Globus pallidus (tissue), 1 donor: ENCODE measurements at regions not wholly inside any gene's neighbourhood (a gene's known extent, or its start where the extent isn't known, plus 50 kb on each side); places are given as distances from the start of the nearest gene placed in this dataset.

Source experiments
- DNase-seq: peaks from one replicate; pipeline ENCODE4 v3.0.0-alpha.2; 2015; ENCODE audit warnings: low spot score

DNA sequence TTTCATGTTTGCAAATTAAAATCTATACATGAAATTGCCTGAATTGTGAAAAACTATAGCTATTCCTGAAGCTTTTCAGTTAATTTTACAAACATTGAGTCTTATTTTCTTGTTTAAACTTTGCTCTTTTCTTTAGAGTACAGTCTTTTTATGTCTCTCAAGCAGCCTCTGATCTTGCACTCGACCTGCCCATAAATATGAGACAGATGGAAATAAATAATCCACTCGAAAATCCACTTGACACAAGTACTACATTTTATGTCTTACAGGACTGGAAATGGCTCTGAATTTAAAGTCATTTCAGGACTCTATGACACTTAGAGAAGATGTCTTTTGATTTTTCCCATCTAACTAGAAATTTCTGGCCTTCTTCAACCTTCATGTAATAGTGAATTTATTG is 283.8 kb downstream of the USP25 start:
- DNase-seq: no peak

- DNase-seq: no peak
These were observed 291.1 kb downstream of the USP25 start for GRCh38 chr21:16020878-16021277.

DNA sequence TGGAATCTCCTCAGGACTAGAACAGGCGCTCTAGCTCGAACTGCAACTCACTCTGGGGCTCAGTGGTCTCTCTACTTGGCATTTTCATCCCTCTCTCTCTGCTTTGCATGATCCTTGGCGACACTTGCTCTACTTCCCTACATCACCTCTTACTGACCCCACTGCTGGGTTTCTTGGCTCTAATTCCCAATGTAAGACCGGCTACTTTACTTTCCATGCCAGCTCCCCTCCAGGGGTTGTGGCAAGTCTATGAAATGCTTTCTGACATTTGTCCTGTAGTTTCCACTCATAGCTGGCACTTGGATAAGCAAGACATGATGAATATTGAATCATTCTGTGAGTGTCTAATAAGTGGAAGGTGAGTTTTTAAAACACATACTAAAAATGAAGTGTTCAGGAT is 292.3 kb downstream of the USP25 start:
- no peak for DNase-seq

DNA sequence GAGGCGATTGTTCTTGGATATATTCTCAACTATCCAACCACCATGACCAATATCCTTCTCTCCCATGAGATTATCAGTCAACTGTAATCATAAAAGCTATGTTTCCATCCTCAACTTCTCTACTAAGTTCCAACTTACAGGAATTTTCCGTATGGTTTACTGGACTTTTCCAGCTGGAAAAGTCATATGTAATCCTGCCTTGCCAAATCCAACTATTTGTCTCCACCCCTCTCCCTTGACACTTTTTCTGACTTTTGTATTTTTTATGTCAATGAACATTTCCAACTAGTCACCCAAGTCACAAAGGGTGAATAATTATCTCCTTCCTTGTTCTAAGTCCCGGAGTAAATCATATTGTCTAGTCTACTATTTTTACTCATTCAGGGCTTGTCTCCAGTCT is 293.1 kb downstream of the USP25 start:
- no peak for DNase-seq

DNA sequence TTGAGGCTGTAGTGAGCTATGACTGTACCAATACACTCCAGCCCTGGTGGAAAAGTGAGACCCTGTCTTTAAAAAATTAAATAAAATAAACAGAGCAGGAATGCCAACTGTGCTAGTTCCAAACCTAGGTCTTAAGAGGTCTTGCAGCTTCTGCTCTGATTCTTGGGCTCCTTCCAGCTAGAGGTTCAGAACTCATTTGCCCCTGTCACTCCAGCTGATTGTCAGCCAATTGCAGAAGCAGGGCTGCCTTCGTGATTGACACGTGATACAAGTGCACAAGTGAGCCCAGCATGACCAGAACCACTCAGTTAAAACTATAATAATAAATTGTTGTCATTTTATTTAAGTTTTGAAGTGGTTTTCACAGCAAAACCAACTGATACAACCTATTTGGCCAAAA is 298.4 kb downstream of the USP25 start:
- DNase-seq: no peak

GRCh38 chr21:16028941-16029464 is 299.2 kb downstream of the USP25 start:
- DNase-seq: no peak

- no peak for DNase-seq
These were observed 303.4 kb downstream of the USP25 start for GRCh38 chr21:16033193-16033592.

- no peak for DNase-seq
These were observed 304.8 kb downstream of the USP25 start for GRCh38 chr21:16034446-16035190.

DNA sequence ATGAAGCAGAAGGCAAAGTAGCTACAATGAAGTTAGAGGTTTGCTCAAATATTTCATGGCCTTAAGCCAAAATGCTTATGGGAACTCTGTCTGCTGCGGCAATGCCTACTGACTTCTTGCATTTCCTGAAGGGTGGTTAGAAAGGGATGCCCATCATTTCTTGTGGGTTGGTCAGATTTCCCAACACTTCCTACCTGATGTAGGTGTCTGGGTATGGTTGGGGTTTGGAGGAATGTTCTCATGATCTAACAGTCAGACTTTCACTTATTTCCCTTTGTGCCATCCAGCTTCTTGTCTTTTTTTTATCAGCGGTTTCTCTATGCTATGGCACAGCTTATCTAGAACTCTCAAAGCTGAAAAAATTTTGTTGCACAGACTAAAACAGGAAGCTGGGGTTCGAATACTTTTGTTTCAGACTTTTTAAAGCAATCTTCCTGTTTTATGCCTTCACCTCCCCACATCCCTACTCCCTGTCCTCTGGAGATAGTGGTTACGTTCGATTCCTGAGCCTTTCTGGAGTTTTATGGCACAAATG is 307.7 kb downstream of the USP25 start:
- no peak for DNase-seq

- no peak for DNase-seq
These were observed 310.8 kb downstream of the USP25 start for GRCh38 chr21:16040601-16041000.

GRCh38 chr21:16044676-16045075 is 314.9 kb downstream of the USP25 start:
- DNase-seq: no peak

- no peak for DNase-seq
These were observed 317.0 kb downstream of the USP25 start for GRCh38 chr21:16046656-16047330.

DNA sequence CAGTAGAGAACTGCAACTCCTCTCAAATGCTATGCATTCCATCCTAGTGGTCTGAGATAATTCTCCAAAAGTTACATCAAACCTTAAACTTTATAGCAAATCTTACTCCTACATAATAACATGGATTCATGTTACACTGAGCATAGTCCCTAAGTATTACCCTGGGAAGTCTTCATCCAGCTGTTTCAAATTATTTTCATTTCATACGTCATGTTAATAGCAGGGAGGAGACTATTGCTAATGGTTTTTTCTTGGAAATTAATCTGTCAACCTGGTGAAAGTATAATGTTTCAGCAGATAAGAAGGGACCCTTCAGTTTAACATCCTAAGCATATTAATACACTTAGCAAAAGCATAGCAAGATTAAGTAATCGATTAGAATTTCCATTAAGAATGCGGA is 318.1 kb downstream of the USP25 start:
- no peak for DNase-seq

- DNase-seq: no peak
These were observed 325.2 kb downstream of the USP25 start for GRCh38 chr21:16055014-16055413.

- DNase-seq: no peak
These were observed 329.1 kb downstream of the USP25 start for GRCh38 chr21:16058896-16059295.

GRCh38 chr21:16059981-16060380 is 330.2 kb downstream of the USP25 start:
- no peak for DNase-seq

DNA sequence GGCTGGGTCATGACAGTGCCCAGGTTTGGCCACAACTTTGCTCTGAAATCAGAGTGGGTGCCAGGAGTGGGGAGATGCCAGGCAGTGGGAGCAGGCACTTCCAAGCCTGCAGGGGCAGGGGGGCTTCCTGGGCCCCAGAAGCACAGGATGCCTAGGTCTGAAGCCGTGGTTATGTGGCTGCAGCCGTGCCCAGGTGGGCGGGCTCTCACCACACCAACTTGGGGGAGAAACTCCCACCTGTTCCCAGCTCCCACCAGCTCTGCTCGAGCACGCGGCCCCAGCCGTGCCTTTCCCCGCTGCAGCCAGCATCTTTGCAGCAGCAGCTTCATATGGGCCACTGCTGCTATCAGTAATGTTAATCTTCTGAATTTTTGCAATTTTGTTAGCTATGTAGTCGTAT is 331.4 kb downstream of the USP25 start:
- no peak for DNase-seq

GRCh38 chr21:16069178-16070112 is 339.7 kb downstream of the USP25 start:
- DNase-seq: peak; percentile 27

DNA sequence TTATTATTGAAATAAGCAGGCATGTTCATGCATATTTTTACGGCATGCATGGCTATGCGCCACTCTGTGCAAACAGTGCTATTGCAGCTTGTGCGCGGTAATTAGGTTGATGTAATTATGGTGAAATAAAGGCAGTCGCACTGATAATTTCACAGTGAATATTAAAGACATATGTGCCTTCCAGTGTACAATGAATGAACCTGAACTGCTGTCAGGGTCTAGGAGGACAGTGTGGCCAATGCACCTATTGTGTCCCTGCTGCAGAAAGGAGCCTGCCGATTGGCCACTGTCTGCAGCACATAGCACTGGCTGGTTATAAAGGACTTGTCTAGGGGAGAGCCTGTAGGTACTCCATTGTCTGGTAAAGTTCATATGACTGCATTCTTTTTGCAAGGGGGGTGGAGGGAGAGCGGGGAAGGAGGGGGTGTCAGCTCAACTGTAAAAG is 340.4 kb downstream of the USP25 start:
- DNase-seq: peak; percentile 80

DNA sequence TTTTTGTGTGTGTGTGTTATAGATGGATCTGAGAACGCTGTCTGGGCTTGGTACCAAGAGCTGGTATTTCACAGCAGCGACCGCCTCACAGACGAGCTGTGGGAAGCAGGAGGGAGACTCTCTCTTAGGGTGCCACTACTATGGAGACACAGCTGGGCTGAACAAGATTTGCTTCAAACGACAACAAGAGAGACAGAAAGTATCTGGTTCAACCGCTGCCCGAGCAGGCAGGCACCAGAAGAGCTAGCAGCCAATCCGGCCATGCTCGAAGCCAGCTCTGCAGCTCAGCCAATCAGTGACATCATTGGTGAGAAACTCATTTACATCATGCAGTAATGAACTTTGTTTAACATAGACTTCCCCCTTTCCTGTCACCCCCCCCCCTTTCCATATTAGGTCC is 341.3 kb downstream of the USP25 start:
- DNase-seq: peak; percentile 94

DNA sequence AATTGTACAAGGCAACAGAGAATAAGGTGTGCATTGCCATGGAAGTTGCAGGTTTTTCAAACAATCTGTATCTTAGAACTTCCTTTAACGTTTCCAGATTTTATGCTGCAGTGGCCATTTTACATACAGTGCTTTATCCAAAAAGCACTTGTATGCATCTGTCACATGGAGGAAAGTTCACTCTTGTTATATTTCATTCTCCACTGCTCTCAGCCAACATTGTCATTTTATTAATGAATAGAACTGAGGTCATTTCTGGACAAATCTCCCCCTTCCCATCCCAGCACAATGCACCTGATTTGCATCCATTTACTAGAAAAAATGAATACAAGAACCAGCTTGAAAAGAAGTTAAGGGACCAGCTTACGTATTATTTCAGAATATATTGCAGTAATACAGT is 342.0 kb downstream of the USP25 start:
- DNase-seq: peak; percentile 75

DNA sequence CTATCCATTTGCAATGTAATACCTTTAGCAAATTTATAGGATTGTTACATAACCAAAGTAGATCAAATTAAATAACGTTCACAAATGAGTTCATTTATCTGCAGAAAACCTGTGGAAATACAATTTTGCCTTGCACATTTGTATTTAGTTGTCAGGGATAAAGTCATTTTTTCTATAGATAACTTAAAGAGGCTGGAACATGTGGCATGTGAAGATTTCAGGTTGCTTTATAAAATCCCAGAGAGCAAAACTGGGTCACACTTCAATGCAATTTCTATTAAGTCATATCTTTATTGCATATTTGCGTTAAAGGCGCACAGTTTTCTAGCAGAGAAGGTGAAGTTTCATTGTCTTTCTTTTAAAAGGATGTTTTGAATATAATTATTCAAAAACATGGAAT is 342.4 kb downstream of the USP25 start:
- DNase-seq: no peak
